Stimulated activated CD8-positive, alpha-beta memory T cell treated with anti-CD3 and anti-CD28 coated beads, Interleukin-4, amount 100 ng/mL, for 24 hours (primary cell): ENCODE measurements at regions not wholly inside any gene's neighbourhood (a gene's known extent, or its start where the extent isn't known, plus 50 kb on each side); places are given as distances from the start of the nearest gene placed in this dataset.

Experiments used
- DNase-seq: peaks from one replicate; pipeline ENCODE4 v3.0.0-alpha.2; 2020; ENCODE audit warnings: low read depth

- DNase-seq = no peak
Measured at GRCh38 chr15:93866476-93866875, 364.9 kb upstream of the MCTP2 start.

GRCh38 chr15:93865586-93865985, 365.8 kb upstream of the MCTP2 start:
- no peak for DNase-seq

- DNase-seq = no peak
Measured at GRCh38 chr15:93862791-93863190, 368.6 kb upstream of the MCTP2 start.

GRCh38 chr15:93861956-93862741, 369.2 kb upstream of the MCTP2 start:
- DNase-seq = no peak

GRCh38 chr15:93861413-93861812, 369.9 kb upstream of the MCTP2 start:
- no peak for DNase-seq

GRCh38 chr15:93860701-93861100, 370.7 kb upstream of the MCTP2 start:
- no peak for DNase-seq

- no peak for DNase-seq
Measured at GRCh38 chr15:93859176-93859575, 372.2 kb upstream of the MCTP2 start.

GRCh38 chr15:93855181-93855826, 376.1 kb upstream of the MCTP2 start:
- DNase-seq = no peak

- DNase-seq = no peak
Measured at GRCh38 chr15:93854088-93854487, 377.3 kb upstream of the MCTP2 start.

GRCh38 chr15:93852761-93853160, 378.6 kb upstream of the MCTP2 start:
- no peak for DNase-seq

GRCh38 chr15:93848490-93848889, 382.9 kb upstream of the MCTP2 start:
- DNase-seq = no peak

GRCh38 chr15:93848076-93848475, 383.3 kb upstream of the MCTP2 start:
- no peak for DNase-seq

GRCh38 chr15:93846148-93846547, 385.2 kb upstream of the MCTP2 start:
- no peak for DNase-seq

- DNase-seq = no peak
Measured at GRCh38 chr15:93837450-93837849, 393.9 kb upstream of the MCTP2 start.

- no peak for DNase-seq
Measured at GRCh38 chr15:93835344-93835743, 396.0 kb upstream of the MCTP2 start.

GRCh38 chr15:93831641-93832040, 399.7 kb upstream of the MCTP2 start:
- no peak for DNase-seq

- no peak for DNase-seq
Measured at GRCh38 chr15:93830221-93831080, 400.9 kb upstream of the MCTP2 start.

GRCh38 chr15:93829115-93829870, 402.1 kb upstream of the MCTP2 start:
- DNase-seq = no peak

- DNase-seq = no peak
Measured at GRCh38 chr15:93826790-93827189, 404.6 kb upstream of the MCTP2 start.

GRCh38 chr15:93826293-93826692, 405.1 kb upstream of the MCTP2 start:
- DNase-seq = no peak

GRCh38 chr15:93825682-93826081, 405.7 kb upstream of the MCTP2 start:
- DNase-seq = no peak
